ENCODE measurements at regions not wholly inside any gene's neighbourhood (a gene's known extent, or its start where the extent isn't known, plus 50 kb on each side); places are given as distances from the start of the nearest gene placed in this dataset.
A peak's percentile ranks its signal among the peaks of the same experiment; 100 is the strongest.

GRCh38 chr9:129331772-129332500, 153.9 kb upstream of the IER5L start:
- H3K4me3 ChIP-seq, result no peak overlapping the region
- no peaks in the 10 kb centered on the region for H3K36me3 ChIP-seq
- intact Hi-C loops (cut with DNase I; ENCODE audit: low total_unique reads) (no loop called here), in situ Hi-C loops (cut with MboI; ENCODE audit: low sequenced_read_pairs in 4 of 4) (no loop called here)
- peak overlapping the region in 3 of 4 donors; percentile 9 to 18 (median 18) for H3K27ac ChIP-seq
- no peaks in the 10 kb centered on the region for H3K9me3 ChIP-seq
- H3K4me1 ChIP-seq, result peaks cover 14 to 15% of the 10 kb centered on the region in 2 donors
- peaks cover 0 to 6% (median 3%) of the 10 kb centered on the region in 3 donors for H3K27me3 ChIP-seq
- TF ChIP-seq POLR2A (IDR thresholded peaks at IDR 0.05) (no peak), CTCF (IDR thresholded peaks at IDR 0.05 in 4 of 5, conservative IDR thresholded peaks at IDR 0.05 in 1 of 5) (no peak)
- DNase-seq, result no peak
- no peak for ATAC-seq

GRCh38 chr9:129331493-129331765, 153.4 kb upstream of the IER5L start:
- H3K9me3 ChIP-seq, result no peaks in the 10 kb centered on the region
- TF ChIP-seq CTCF (IDR thresholded peaks at IDR 0.05 in 4 of 5, conservative IDR thresholded peaks at IDR 0.05 in 1 of 5) (no peak), POLR2A (IDR thresholded peaks at IDR 0.05) (no peak)
- H3K36me3 ChIP-seq, result no peaks in the 10 kb centered on the region
- no peak for DNase-seq
- in situ Hi-C loops (cut with MboI; ENCODE audit: low sequenced_read_pairs in 4 of 4), result no loop called here
- intact Hi-C loops (cut with DNase I; ENCODE audit: low total_unique reads), result no loop called here
- H3K4me1 ChIP-seq, result peaks cover 10 to 14% of the 10 kb centered on the region in 2 donors
- H3K27me3 ChIP-seq, result peaks cover 0 to 1% (median 0%) of the 10 kb centered on the region in 3 donors
- H3K4me3 ChIP-seq, result no peak overlapping the region
- no peak overlapping the region for H3K27ac ChIP-seq
- no peak for ATAC-seq

GRCh38 chr9:129330711-129331492, 152.8 kb upstream of the IER5L start:
- Histone ChIP-seq H3K27ac (no peak overlapping the region), H3K4me1 (peaks cover 8 to 14% of the 10 kb centered on the region in 2 donors), H3K4me3 (no peak overlapping the region), H3K36me3 (no peaks in the 10 kb centered on the region), H3K27me3 (no peaks in the 10 kb centered on the region), H3K9me3 (no peaks in the 10 kb centered on the region)
- no peak for TF ChIP-seq CTCF (IDR thresholded peaks at IDR 0.05 in 4 of 5, conservative IDR thresholded peaks at IDR 0.05 in 1 of 5)
- in situ Hi-C loops (cut with MboI; ENCODE audit: low sequenced_read_pairs in 4 of 4) (no loop called here), intact Hi-C loops (cut with DNase I; ENCODE audit: low total_unique reads) (no loop called here)
- DNase-seq (no peak), ATAC-seq (no peak)

DNA sequence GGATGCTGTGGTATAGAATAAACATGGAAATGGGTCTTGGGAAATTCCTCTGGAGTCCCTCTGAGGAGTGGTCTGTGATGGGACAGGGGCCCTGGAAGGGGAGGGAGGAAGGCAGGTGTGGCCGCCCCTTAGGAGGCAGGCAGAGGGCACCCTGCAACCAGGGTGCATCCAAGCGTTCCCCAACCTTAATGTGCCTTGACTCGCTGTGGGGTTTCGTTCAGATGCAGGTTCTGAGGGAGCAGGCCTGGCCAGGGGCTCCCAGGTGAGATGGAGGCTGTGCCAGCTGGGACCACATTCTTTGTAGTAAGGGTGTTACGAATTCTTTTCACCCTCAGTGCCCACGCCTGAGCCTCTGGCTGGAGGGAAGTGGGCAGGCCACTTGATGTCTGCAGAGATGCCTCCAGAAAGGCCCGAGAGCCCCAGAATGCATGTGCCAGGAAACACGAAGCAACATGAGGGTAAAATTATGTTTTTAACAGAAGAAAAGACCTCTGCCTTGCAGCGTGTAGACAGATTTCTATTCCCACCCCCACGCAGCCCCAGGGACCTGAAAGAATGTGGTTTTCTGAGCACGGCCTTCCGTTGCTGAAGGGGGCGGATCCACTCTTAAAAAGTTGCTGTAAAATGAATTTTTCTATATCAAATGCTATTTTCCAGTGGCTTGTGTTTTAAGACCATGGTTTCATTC, 150.4 kb upstream of the IER5L start:
- intact Hi-C loops (cut with DNase I; ENCODE audit: low total_unique reads) (no loop called here), in situ Hi-C loops (cut with MboI; ENCODE audit: low sequenced_read_pairs in 4 of 4) (no loop called here)
- Histone ChIP-seq H3K4me3 (no peak overlapping the region), H3K27ac (peak overlapping the region in 1 of 4 donors; percentile 48), H3K27me3 (no peaks in the 10 kb centered on the region), H3K36me3 (no peaks in the 10 kb centered on the region), H3K9me3 (no peaks in the 10 kb centered on the region), H3K4me1 (peaks cover 0 to 4% of the 10 kb centered on the region in 2 donors)
- TF ChIP-seq POLR2A (IDR thresholded peaks at IDR 0.05) (no peak), CTCF (IDR thresholded peaks at IDR 0.05 in 4 of 5, conservative IDR thresholded peaks at IDR 0.05 in 1 of 5) (no peak)
- DNase-seq, result no peak
- ATAC-seq, result no peak
